Mammary epithelial cell (primary cell): ENCODE measurements at regions not wholly inside any gene's neighbourhood (a gene's known extent, or its start where the extent isn't known, plus 50 kb on each side); places are given as distances from the start of the nearest gene placed in this dataset.

ENCODE experiments used
- CTCF ChIP-seq, 2 donors: IDR thresholded peaks in 1 of 2; conservative IDR thresholded peaks in 1 of 2; 2 replicates each; pipeline ENCODE4 v1.5.1; 2011 to 2012; ENCODE audit warnings: inconsistent platforms in 2 of 2, low read length in 2 of 2, mild to moderate bottlenecking in 2 of 2, control low read depth in 1 of 2, low read depth in 1 of 2; ENCODE audit not compliant: insufficient read depth in 1 of 2; ENCODE audit errors: extremely low read depth in 1 of 2
- EZH2 ChIP-seq: IDR thresholded peaks from 2 replicates; pipeline ENCODE4 v1.6.1; 2012; ENCODE audit warnings: low read length, inconsistent platforms, borderline replicate concordance

GRCh38 chr6:126133984-126134383 is 147.6 kb downstream of the TRMT11 start:
- TF ChIP-seq CTCF (conservative IDR thresholded peaks at IDR 0.05 in 1 of 2, IDR thresholded peaks at IDR 0.05 in 1 of 2; ENCODE audit: extremely low read depth in 1 of 2, insufficient read depth in 1 of 2, low read depth in 1 of 2, low read length in 2 of 2) (no peak), EZH2 (no peak)
